ENCODE measurements at regions not wholly inside any gene's neighbourhood (a gene's known extent, or its start where the extent isn't known, plus 50 kb on each side); places are given as distances from the start of the nearest gene placed in this dataset.
"Not testable (repeated sequence)": the region's sequence is repeated elsewhere in the genome, so short reads cannot be mapped to it uniquely, and the experiment has no call there.

DNA sequence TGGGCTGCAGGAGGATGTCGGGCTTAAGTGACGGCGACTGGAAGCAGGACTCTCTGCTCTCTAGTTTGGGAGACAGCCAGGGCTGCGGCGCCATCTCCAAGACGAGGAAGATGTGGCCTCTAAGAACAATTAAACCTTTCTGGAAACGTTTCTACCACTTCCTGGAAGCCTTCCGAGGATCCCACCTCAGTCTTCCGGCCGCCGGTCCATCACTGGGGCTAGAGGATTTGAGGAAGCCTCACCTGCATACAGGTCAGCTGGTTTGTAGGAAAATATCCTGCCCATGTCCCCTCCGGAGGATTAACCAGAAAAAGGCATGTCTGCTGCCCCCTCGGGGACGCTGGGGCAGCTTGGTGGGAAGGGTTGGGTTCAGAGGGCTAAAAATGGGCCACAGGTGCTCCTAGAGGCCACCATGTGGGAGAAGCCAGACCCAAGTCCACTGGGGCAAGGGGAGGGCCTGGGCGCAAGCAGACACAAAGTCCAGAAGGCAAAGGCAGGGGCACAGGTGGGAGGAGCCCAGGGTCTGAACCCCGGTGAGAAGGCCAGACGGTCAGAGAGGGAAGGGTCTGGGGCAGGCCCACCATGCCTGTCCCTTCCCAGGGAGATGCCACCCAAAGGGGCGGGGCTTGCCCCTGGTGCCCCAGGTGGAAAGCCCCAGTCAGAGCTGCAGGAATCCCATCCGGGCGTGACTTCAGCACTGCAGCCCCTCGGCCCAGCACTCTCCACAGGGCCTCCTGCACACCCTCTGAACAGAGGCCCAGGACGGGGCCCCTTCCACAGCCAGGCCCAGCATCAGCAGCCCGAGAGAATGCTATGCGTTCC lies 82.2 kb upstream of the ID2 start:
- H3K36me3 ChIP-seq (ENCODE audit: insufficient read depth, low read length): no peaks in the 10 kb centered on the region
- H3K27me3 ChIP-seq (ENCODE audit: insufficient read depth, low read length): no peaks in the 10 kb centered on the region
- no peak overlapping the region for H3K4me3 ChIP-seq (ENCODE audit: low read length)
- no peak overlapping the region for H2AFZ ChIP-seq (ENCODE audit: low read depth, low read length)
- no peaks in the 10 kb centered on the region for H3K9me3 ChIP-seq (ENCODE audit: low read length)
- no peaks in the 10 kb centered on the region for H3K4me1 ChIP-seq (ENCODE audit: insufficient read depth, low read length)

DNA sequence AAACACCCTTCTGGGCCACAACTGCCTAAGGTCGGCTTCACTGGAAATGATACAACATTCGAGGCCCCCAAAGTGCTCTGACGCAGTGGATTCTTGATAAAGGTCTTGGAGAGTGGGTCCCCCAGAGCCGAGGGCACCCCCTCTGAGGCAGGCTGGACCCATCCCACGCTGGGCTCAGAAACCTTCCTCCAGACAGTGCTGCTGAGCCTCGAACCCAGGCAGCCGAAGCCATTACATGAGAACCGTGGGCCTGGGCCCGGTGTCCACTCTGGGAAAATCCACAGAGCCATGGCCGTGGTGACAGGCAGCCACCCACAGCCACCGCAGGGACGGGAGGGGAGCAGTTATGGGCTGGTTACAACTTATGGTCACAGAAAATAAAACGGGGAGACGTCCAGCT lies 81.4 kb upstream of the ID2 start:
- Histone ChIP-seq H3K4me1 (ENCODE audit: insufficient read depth, low read length) (no peaks in the 10 kb centered on the region), H3K9me3 (ENCODE audit: low read length) (no peaks in the 10 kb centered on the region), H2AFZ (ENCODE audit: low read depth, low read length) (no peak overlapping the region), H3K27me3 (ENCODE audit: insufficient read depth, low read length) (no peaks in the 10 kb centered on the region), H3K36me3 (ENCODE audit: insufficient read depth, low read length) (no peaks in the 10 kb centered on the region), H3K4me3 (ENCODE audit: low read length) (no peak overlapping the region)

DNA sequence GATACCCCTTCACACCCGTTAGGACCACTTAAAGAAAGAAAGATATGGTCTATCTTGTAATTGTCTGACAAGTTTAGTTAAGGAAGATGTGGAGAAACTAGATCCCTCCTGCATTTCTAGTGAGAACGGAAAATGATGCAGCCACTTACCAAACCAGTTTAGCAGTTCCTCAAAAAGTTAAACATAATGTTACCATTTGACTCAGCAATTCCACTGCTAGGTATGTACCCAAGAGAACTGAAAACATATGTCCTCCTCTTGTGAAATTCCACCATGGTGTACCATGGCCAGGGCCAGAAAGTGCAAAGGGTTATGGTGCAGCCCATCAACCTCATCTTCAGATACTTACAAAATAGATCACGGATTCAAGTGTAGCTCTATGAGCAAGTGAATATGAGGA lies 79.0 kb upstream of the ID2 start:
- Histone ChIP-seq H3K27me3 (ENCODE audit: insufficient read depth, low read length) (no peaks in the 10 kb centered on the region), H2AFZ (ENCODE audit: low read depth, low read length) (no peak overlapping the region), H3K36me3 (ENCODE audit: insufficient read depth, low read length) (no peaks in the 10 kb centered on the region), H3K4me3 (ENCODE audit: low read length) (no peak overlapping the region), H3K4me1 (ENCODE audit: insufficient read depth, low read length) (no peaks in the 10 kb centered on the region), H3K9me3 (ENCODE audit: low read length) (no peaks in the 10 kb centered on the region)

DNA sequence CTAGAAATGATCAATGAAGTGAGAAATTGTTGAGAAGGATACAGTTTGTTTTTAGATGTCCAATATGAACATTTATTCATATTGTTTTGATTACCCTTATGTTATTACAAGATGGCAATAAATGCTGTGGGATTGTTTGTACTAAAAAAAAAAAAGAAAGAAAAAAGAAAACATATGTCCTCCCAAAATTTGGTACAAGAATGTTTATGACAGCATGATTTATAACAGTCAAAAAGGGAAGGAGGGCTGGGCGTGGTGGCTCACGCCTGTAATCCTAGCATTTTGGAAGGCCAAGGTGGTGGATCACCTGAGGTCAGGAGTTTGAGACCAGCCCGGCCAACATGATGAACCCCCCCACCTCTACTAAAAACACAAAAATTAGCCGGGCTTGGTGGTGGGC lies 78.5 kb upstream of the ID2 start:
- not testable (repeated sequence) for H3K9me3 ChIP-seq (ENCODE audit: low read length); H3K36me3 ChIP-seq (ENCODE audit: insufficient read depth, low read length); H2AFZ ChIP-seq (ENCODE audit: low read depth, low read length); H3K4me1 ChIP-seq (ENCODE audit: insufficient read depth, low read length); H3K4me3 ChIP-seq (ENCODE audit: low read length); H3K27me3 ChIP-seq (ENCODE audit: insufficient read depth, low read length)

DNA sequence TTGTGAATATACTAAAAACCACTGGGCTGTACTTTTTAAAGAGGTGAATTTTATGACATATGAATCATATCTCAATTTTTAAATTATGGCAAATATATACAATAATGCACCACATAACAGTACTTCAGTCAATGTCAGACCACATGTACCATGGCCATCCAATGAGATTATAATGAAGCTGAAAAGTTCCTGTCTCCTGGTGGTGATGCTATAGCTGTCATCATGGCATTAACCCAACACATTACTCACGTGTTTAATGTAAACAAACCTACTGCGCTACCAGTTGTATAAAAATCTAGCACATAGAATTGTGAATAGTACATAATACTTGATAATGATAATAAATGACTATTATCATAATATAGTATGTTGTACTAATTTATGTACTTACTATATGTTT lies 77.6 kb upstream of the ID2 start:
- Histone ChIP-seq H3K4me3 (ENCODE audit: low read length) (no peak overlapping the region), H3K9me3 (ENCODE audit: low read length) (no peaks in the 10 kb centered on the region), H2AFZ (ENCODE audit: low read depth, low read length) (no peak overlapping the region), H3K36me3 (ENCODE audit: insufficient read depth, low read length) (no peaks in the 10 kb centered on the region), H3K27me3 (ENCODE audit: insufficient read depth, low read length) (no peaks in the 10 kb centered on the region), H3K4me1 (ENCODE audit: insufficient read depth, low read length) (no peaks in the 10 kb centered on the region)

DNA sequence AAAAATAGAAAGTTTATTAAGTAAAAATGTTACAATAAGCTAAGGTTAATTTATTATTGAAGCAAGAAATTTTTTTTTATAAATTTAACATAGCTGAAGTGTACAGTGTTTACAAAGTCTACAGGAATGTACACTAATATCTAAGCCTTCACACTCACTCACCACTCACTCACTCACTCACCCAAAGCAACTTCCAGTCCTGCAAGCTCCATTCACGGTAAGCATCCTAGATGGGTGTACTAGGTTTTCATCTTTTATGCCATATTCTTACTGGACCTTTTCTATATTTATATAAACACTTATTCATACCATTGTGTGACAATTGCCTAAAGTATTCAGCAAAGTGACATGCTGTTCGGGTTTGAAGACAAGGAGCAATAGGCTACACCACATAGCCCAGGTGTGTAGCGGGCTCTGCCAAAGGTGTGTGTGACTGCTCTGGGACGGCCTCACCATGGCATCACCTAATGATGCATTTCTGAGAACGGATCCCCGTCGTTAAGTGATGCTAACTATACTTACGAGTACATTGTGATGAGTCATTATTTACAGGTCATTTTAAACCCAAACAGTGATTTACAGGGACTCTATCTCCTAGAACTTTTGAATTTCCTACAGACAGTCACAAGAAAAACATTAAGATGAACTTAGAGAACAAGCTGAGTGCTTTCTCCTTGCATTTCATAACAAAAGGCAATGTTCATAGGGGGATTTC lies 76.3 kb upstream of the ID2 start:
- no peaks in the 10 kb centered on the region for H3K36me3 ChIP-seq (ENCODE audit: insufficient read depth, low read length)
- no peaks in the 10 kb centered on the region for H3K27me3 ChIP-seq (ENCODE audit: insufficient read depth, low read length)
- H3K4me1 ChIP-seq (ENCODE audit: insufficient read depth, low read length): no peaks in the 10 kb centered on the region
- H3K9me3 ChIP-seq (ENCODE audit: low read length): no peaks in the 10 kb centered on the region
- H2AFZ ChIP-seq (ENCODE audit: low read depth, low read length): no peak overlapping the region
- no peak overlapping the region for H3K4me3 ChIP-seq (ENCODE audit: low read length)

DNA sequence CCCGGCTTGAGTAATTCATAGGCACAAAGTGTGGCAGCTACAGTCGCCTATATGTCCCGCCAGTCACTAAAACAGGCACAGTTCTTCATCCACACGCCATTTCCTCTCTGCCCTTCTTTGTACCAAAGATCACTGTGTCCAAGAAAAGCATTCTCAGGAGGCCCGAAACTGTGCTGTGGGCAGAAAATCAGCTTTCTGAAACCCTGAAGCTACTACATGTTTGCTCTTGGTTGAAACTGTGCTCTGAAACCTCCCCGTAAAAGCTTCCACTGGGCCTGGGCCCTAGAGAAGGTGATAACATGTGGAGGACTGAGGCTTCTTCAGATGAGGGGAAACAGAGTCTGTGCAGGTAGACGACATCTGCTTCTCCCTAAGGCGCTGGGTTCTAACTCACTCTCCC lies 75.6 kb upstream of the ID2 start:
- H3K27me3 ChIP-seq (ENCODE audit: insufficient read depth, low read length): no peaks in the 10 kb centered on the region
- no peak overlapping the region for H2AFZ ChIP-seq (ENCODE audit: low read depth, low read length)
- H3K4me1 ChIP-seq (ENCODE audit: insufficient read depth, low read length): no peaks in the 10 kb centered on the region
- H3K4me3 ChIP-seq (ENCODE audit: low read length): no peak overlapping the region
- H3K9me3 ChIP-seq (ENCODE audit: low read length): no peaks in the 10 kb centered on the region
- no peaks in the 10 kb centered on the region for H3K36me3 ChIP-seq (ENCODE audit: insufficient read depth, low read length)

DNA sequence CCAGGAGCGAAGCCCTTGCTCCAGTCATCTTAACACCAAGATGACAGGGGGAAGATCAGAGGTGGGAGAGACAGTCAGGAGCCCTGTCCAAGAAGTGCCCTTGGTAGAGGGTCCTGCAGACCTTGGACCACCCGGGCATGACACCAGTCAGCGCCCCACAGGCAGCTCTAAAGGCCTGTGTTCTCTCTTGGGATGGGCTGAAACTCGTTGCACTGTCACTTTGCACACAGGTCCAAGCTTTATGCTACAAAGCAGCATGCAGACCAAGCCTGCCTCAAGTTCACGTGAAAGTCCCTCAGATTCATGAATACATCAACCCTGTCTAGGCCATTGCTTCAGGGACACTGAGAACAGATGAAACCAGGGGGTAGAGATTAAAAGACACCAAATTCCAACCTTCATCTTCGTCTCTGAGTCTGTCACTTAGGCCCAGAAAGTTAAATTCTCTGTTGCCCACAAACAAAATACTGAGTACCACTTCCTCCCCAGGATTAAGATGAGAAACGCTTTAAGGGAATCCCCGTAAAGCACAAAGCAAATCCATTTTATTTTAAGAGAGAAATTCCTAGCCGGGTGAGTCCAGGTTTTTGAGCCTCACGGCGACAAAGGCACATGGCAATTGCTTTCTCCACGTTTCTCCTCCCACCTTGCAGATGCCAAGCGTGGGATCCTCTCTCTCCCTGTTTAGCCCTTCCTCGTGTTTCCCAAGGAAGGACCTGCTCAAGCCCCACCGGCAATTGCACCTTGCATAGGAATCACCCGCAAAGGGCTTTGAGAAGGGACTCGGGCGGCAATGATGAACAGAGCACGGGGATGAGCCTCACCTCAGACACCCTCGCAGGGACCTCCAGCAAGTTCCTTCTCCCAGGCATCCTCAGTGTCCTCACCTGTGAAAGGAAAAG lies 75.0 kb upstream of the ID2 start:
- Histone ChIP-seq H2AFZ (ENCODE audit: low read depth, low read length) (no peak overlapping the region), H3K4me1 (ENCODE audit: insufficient read depth, low read length) (no peaks in the 10 kb centered on the region), H3K4me3 (ENCODE audit: low read length) (no peak overlapping the region), H3K36me3 (ENCODE audit: insufficient read depth, low read length) (no peaks in the 10 kb centered on the region), H3K9me3 (ENCODE audit: low read length) (no peaks in the 10 kb centered on the region), H3K27me3 (ENCODE audit: insufficient read depth, low read length) (no peaks in the 10 kb centered on the region)

DNA sequence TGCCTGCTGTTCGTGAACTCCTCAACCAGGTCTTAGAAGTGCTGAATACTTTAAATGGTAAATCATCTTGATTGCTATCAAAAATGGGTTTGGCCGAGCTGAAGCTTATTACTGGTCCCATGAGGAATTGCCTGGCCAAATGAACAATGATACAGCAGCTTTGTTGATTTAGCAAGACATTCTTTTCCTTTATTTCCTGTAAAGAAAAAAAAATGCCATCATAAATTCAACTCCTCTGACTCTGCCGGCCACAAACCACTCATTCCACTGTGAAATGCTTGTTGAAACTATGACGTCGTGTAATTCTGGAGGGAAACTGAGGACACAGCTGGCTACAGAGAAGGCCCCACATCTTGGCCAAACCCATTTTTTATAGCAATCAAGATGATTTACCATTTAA lies 74.2 kb upstream of the ID2 start:
- Histone ChIP-seq H3K9me3 (ENCODE audit: low read length) (no peaks in the 10 kb centered on the region), H2AFZ (ENCODE audit: low read depth, low read length) (no peak overlapping the region), H3K36me3 (ENCODE audit: insufficient read depth, low read length) (no peaks in the 10 kb centered on the region), H3K4me1 (ENCODE audit: insufficient read depth, low read length) (no peaks in the 10 kb centered on the region), H3K27me3 (ENCODE audit: insufficient read depth, low read length) (no peaks in the 10 kb centered on the region), H3K4me3 (ENCODE audit: low read length) (no peak overlapping the region)

DNA sequence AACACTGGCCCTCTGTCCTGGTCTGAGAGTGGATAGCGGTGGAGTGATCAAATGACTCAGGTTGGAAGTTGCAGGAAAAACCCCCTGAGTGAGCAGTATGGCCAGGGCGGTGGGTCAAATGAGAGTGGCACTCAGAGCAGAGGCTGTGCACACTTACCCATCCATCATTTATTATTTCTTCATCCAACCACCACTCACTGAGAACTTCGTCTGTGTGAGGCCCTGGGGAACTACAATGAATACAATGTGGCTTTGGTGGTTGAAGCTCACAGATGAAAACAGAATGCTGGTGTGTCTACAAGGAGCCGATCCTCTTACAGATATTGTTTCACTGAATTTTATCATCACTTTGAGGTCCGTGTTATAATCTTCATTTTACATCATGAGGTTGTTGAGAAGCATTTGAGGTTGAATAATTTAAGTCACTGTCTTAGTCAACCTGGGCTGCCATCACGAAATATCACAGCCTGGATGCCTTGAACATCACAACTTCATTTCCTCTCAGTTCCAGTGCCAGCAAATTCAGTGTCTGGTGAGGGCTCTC lies 73.4 kb upstream of the ID2 start:
- no peaks in the 10 kb centered on the region for H3K4me1 ChIP-seq (ENCODE audit: insufficient read depth, low read length)
- no peaks in the 10 kb centered on the region for H3K9me3 ChIP-seq (ENCODE audit: low read length)
- H3K4me3 ChIP-seq (ENCODE audit: low read length): no peak overlapping the region
- H2AFZ ChIP-seq (ENCODE audit: low read depth, low read length): no peak overlapping the region
- H3K36me3 ChIP-seq (ENCODE audit: insufficient read depth, low read length): no peaks in the 10 kb centered on the region
- no peaks in the 10 kb centered on the region for H3K27me3 ChIP-seq (ENCODE audit: insufficient read depth, low read length)

DNA sequence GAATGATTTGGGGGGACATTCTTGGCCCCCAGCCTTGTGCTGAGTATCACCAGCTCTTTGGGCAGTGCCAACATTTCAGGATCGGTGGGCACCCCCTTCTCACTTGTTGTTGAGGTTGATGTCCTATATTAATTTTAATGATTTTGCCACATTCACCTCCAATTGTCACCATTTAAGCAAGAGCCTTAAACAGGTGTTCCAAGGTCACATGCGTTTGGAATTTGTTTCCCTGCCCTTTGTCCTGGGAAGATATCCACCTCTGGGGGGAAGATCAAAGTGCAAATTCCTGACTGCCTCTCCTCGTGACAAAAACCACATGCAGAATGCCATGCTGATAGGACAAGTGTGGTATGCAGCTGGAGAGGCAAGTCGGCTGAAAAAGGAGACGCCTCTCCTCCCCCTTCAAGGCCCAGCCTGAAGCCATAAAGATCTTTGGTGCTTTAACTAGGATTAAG lies 72.5 kb upstream of the ID2 start:
- Histone ChIP-seq H3K4me3 (ENCODE audit: low read length) (no peak overlapping the region), H3K27me3 (ENCODE audit: insufficient read depth, low read length) (no peaks in the 10 kb centered on the region), H2AFZ (ENCODE audit: low read depth, low read length) (no peak overlapping the region), H3K4me1 (ENCODE audit: insufficient read depth, low read length) (no peaks in the 10 kb centered on the region), H3K9me3 (ENCODE audit: low read length) (no peaks in the 10 kb centered on the region), H3K36me3 (ENCODE audit: insufficient read depth, low read length) (no peaks in the 10 kb centered on the region)

DNA sequence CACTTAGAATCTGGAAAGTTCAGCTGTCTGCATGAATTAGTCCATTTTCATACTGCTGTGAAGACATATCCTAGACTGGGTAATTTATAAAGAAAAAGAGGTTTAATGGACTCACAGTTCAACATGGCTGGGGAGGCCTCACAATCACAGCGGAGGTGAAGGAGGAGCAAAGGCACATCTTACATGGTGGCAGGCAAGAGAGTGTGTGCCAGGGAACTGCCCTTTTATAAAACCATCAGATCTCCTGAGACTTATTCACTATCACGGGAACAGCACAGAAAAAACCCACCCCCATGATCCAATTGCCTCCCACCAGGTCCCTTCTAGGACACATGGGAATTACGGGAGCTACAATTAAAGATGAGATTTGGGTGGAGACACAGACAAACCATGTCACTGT lies 71.1 kb upstream of the ID2 start:
- H3K4me1 ChIP-seq (ENCODE audit: insufficient read depth, low read length); H3K9me3 ChIP-seq (ENCODE audit: low read length); H2AFZ ChIP-seq (ENCODE audit: low read depth, low read length); H3K4me3 ChIP-seq (ENCODE audit: low read length); H3K36me3 ChIP-seq (ENCODE audit: insufficient read depth, low read length); H3K27me3 ChIP-seq (ENCODE audit: insufficient read depth, low read length): not testable (repeated sequence)

DNA sequence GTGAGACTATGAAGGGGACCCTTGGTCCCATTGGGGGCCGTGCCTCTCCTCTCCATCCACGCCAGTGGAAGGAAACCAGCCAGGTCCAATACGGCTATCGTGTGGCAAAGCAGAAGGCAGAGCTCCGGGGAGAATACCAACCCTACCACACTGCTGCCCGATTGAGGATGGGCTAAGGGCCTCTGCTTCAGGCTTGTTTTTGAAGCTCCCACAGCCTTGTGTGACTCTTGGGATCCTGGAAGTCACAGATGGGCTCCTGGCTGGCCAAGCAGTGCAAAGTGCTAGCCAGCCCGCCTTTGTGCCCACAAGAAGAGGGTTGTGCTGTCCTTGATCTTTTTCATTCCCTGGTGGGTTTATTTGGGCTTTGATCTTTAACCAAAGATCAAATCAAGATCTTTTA lies 70.6 kb upstream of the ID2 start:
- H2AFZ ChIP-seq (ENCODE audit: low read depth, low read length): no peak overlapping the region
- no peaks in the 10 kb centered on the region for H3K27me3 ChIP-seq (ENCODE audit: insufficient read depth, low read length)
- H3K4me1 ChIP-seq (ENCODE audit: insufficient read depth, low read length): no peaks in the 10 kb centered on the region
- H3K9me3 ChIP-seq (ENCODE audit: low read length): no peaks in the 10 kb centered on the region
- no peak overlapping the region for H3K4me3 ChIP-seq (ENCODE audit: low read length)
- H3K36me3 ChIP-seq (ENCODE audit: insufficient read depth, low read length): no peaks in the 10 kb centered on the region

All from neuron (in vitro differentiated cells).